Muscle of leg (tissue), 3 donors: ENCODE measurements at regions not wholly inside any gene's neighbourhood (a gene's known extent, or its start where the extent isn't known, plus 50 kb on each side); places are given as distances from the start of the nearest gene placed in this dataset.

ENCODE experiments used
- DNase-seq: peaks from one replicate; pipeline ENCODE4 v3.0.0; 2013
- H3K27ac ChIP-seq: one replicate; pipeline ENCODE4 v1.5.1; 2013; ENCODE audit warnings: mild to moderate bottlenecking, low read length, control low read depth
- H3K27me3 ChIP-seq: one replicate; pipeline ENCODE4 v1.6.1; 2013; ENCODE audit warnings: low read length; ENCODE audit not compliant: control insufficient read depth, insufficient read depth
- H3K36me3 ChIP-seq: one replicate; pipeline ENCODE4 v1.6.1; 2013; ENCODE audit warnings: low read length; ENCODE audit not compliant: control insufficient read depth, insufficient read depth
- H3K4me1 ChIP-seq: one replicate; pipeline ENCODE4 v1.6.1; 2013; ENCODE audit warnings: low read length; ENCODE audit not compliant: control insufficient read depth, insufficient read depth
- H3K4me3 ChIP-seq: one replicate; pipeline ENCODE4 v1.5.1; 2013; ENCODE audit warnings: low read length, control low read depth
- H3K9me3 ChIP-seq: replicated peaks from 2 replicates; pipeline ENCODE4 v1.6.1; 2013; ENCODE audit warnings: low read depth, low read length; ENCODE audit not compliant: control insufficient read depth
- WGBS: methylation state at CpG from one replicate; pipeline ENCODE4 v1.1.5; 2013; ENCODE audit warnings: missing lambda C conversion rate; ENCODE audit not compliant: insufficient coverage; 5-methylcytosine and 5-hydroxymethylcytosine counted together

GRCh38 chr3:23644099-23644498 is 161.7 kb upstream of the UBE2E1 start:
- H3K27me3 ChIP-seq: no peaks in the 10 kb centered on the region
- WGBS: 95% methylated on average over 3 of the region's 5 CpGs
- no peak overlapping the region for H3K27ac ChIP-seq
- no peaks in the 10 kb centered on the region for H3K9me3 ChIP-seq
- no peaks in the 10 kb centered on the region for H3K4me1 ChIP-seq
- H3K36me3 ChIP-seq: no peaks in the 10 kb centered on the region
- H3K4me3 ChIP-seq: no peak overlapping the region
- DNase-seq: no peak

GRCh38 chr3:23644676-23645075 is 161.1 kb upstream of the UBE2E1 start:
- no peak overlapping the region for H3K4me3 ChIP-seq
- no peak for DNase-seq
- no peak overlapping the region for H3K27ac ChIP-seq
- no peaks in the 10 kb centered on the region for H3K36me3 ChIP-seq
- WGBS: no CpG with 5 or more reads among the region's 3 CpGs
- H3K9me3 ChIP-seq: no peaks in the 10 kb centered on the region
- H3K27me3 ChIP-seq: no peaks in the 10 kb centered on the region
- no peaks in the 10 kb centered on the region for H3K4me1 ChIP-seq

GRCh38 chr3:23645533-23646183 is 160.1 kb upstream of the UBE2E1 start:
- WGBS: 71% methylated on average over 7 of the region's 9 CpGs
- no peak overlapping the region for H3K4me3 ChIP-seq

GRCh38 chr3:23646184-23646920 is 159.4 kb upstream of the UBE2E1 start:
- WGBS: 78% methylated on average over 3 of the region's 8 CpGs
- no peaks in the 10 kb centered on the region for H3K27me3 ChIP-seq
- no peaks in the 10 kb centered on the region for H3K4me1 ChIP-seq
- no peak overlapping the region for H3K4me3 ChIP-seq
- no peak for DNase-seq
- no peaks in the 10 kb centered on the region for H3K36me3 ChIP-seq
- no peaks in the 10 kb centered on the region for H3K9me3 ChIP-seq
- H3K27ac ChIP-seq: no peak overlapping the region

More at GRCh38 chr3:23645533-23646183, 160.1 kb upstream of the UBE2E1 start:
- Histone ChIP-seq H3K36me3 (no peaks in the 10 kb centered on the region), H3K9me3 (no peaks in the 10 kb centered on the region), H3K4me1 (no peaks in the 10 kb centered on the region), H3K27me3 (no peaks in the 10 kb centered on the region), H3K27ac (no peak overlapping the region)
- no peak for DNase-seq

- H3K9me3 ChIP-seq: no peaks in the 10 kb centered on the region
- no peak for DNase-seq
- no CpG with 5 or more reads among the region's 6 CpGs for WGBS
Observed at GRCh38 chr3:23647706-23648258, 158.0 kb upstream of the UBE2E1 start.

GRCh38 chr3:23648326-23648995 is 157.3 kb upstream of the UBE2E1 start:
- Histone ChIP-seq H3K9me3 (no peaks in the 10 kb centered on the region), H3K27ac (no peak overlapping the region), H3K36me3 (no peaks in the 10 kb centered on the region), H3K27me3 (no peaks in the 10 kb centered on the region), H3K4me1 (no peaks in the 10 kb centered on the region), H3K4me3 (no peak overlapping the region)
- WGBS: 92% methylated on average over 2 of the region's 5 CpGs
- peak; percentile 39 for DNase-seq

More at GRCh38 chr3:23647706-23648258, 158.0 kb upstream of the UBE2E1 start:
- Histone ChIP-seq H3K36me3 (no peaks in the 10 kb centered on the region), H3K4me3 (no peak overlapping the region), H3K27ac (no peak overlapping the region), H3K4me1 (no peaks in the 10 kb centered on the region), H3K27me3 (no peaks in the 10 kb centered on the region)

GRCh38 chr3:23648996-23649395 is 156.8 kb upstream of the UBE2E1 start:
- Histone ChIP-seq H3K27ac (no peak overlapping the region), H3K4me1 (no peaks in the 10 kb centered on the region), H3K27me3 (no peaks in the 10 kb centered on the region), H3K4me3 (no peak overlapping the region), H3K36me3 (no peaks in the 10 kb centered on the region), H3K9me3 (no peaks in the 10 kb centered on the region)
- no peak for DNase-seq
- WGBS: 80% methylated on average over 1 of the region's 4 CpGs

- Histone ChIP-seq H3K4me3 (no peak overlapping the region), H3K36me3 (no peaks in the 10 kb centered on the region), H3K9me3 (no peaks in the 10 kb centered on the region), H3K27ac (no peak overlapping the region), H3K27me3 (no peaks in the 10 kb centered on the region), H3K4me1 (no peaks in the 10 kb centered on the region)
- WGBS: 29% methylated on average over 2 of the region's 3 CpGs
- no peak for DNase-seq
Observed at GRCh38 chr3:23649448-23649847, 156.3 kb upstream of the UBE2E1 start.

- Histone ChIP-seq H3K4me1 (no peaks in the 10 kb centered on the region), H3K36me3 (no peaks in the 10 kb centered on the region), H3K27ac (no peak overlapping the region), H3K4me3 (no peak overlapping the region), H3K9me3 (no peaks in the 10 kb centered on the region), H3K27me3 (no peaks in the 10 kb centered on the region)
- 100% methylated on average over 1 of the region's 5 CpGs for WGBS
- peak; percentile 39 for DNase-seq
Observed at GRCh38 chr3:23650371-23651140, 155.2 kb upstream of the UBE2E1 start.
